ENCODE measurements at regions not wholly inside any gene's neighbourhood (a gene's known extent, or its start where the extent isn't known, plus 50 kb on each side); places are given as distances from the start of the nearest gene placed in this dataset.

DNA sequence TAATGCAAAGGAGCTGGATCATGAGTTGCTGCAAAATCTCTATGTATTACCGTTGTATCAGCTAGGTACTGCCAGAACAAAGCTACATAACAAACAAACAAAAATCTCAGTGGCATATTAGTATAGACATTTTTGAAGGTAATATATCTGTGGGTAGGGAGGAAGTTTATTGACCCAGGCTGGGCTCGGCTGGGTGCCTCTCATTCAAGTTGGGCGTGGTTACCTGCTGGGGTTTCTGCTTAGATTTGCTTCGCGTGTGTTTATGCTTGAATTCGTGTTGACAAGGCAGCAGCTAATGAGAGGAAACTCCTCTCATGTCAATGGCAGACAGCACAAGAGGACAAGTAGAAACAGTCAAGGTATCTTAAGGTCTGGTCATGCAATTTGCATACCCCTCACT is 520.7 kb downstream of the SOX5 start:
- TF ChIP-seq, protein P1, sequence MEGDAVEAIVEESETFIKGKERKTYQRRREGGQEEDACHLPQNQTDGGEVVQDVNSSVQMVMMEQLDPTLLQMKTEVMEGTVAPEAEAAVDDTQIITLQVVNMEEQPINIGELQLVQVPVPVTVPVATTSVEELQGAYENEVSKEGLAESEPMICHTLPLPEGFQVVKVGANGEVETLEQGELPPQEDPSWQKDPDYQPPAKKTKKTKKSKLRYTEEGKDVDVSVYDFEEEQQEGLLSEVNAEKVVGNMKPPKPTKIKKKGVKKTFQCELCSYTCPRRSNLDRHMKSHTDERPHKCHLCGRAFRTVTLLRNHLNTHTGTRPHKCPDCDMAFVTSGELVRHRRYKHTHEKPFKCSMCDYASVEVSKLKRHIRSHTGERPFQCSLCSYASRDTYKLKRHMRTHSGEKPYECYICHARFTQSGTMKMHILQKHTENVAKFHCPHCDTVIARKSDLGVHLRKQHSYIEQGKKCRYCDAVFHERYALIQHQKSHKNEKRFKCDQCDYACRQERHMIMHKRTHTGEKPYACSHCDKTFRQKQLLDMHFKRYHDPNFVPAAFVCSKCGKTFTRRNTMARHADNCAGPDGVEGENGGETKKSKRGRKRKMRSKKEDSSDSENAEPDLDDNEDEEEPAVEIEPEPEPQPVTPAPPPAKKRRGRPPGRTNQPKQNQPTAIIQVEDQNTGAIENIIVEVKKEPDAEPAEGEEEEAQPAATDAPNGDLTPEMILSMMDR (conservative IDR thresholded peaks at IDR 0.05): no peak
- no peak for TF ChIP-seq ZFX (IDR thresholded peaks at IDR 0.05)

All from C4-2B (cell line).